Progenitor cell of endocrine pancreas (in vitro differentiated cells): ENCODE measurements at regions not wholly inside any gene's neighbourhood (a gene's known extent, or its start where the extent isn't known, plus 50 kb on each side); places are given as distances from the start of the nearest gene placed in this dataset.

Experiments used
- DNase-seq: peaks from one replicate; pipeline ENCODE4 v3.0.0; 2021; ENCODE audit warnings: low spot score; ENCODE audit not compliant: unreplicated experiment
- H3K27ac Mint-ChIP-seq: 2 replicates; pipeline ENCODE4 v1.8.0; 2021; ENCODE audit warnings: mild to moderate bottlenecking, moderate library complexity, mixed read lengths
- H3K27me3 Mint-ChIP-seq: 2 replicates; pipeline ENCODE4 v1.8.0; 2021; ENCODE audit warnings: mixed read lengths
- H3K36me3 Mint-ChIP-seq: 2 replicates; pipeline ENCODE4 v1.8.0; 2022; ENCODE audit warnings: mixed read lengths; ENCODE audit not compliant: insufficient read depth
- H3K4me1 Mint-ChIP-seq: 2 replicates; pipeline ENCODE4 v1.8.0; 2021; ENCODE audit warnings: low read depth, mixed read lengths
- H3K4me3 Mint-ChIP-seq: 2 replicates; pipeline ENCODE4 v1.8.0; 2021; ENCODE audit warnings: low read depth, mild to moderate bottlenecking, moderate library complexity, mixed read lengths
- H3K9me3 Mint-ChIP-seq: 2 replicates; pipeline ENCODE4 v1.8.0; 2021; ENCODE audit warnings: low read depth, mixed read lengths
- CTCF ChIP-seq: fragments of 200-600 bp; sonication (generic); IDR thresholded peaks from one replicate; pipeline ENCODE4 v1.5.0; 2021; ENCODE audit warnings: antibody characterized with exemption, mild to moderate bottlenecking; ENCODE audit not compliant: unreplicated experiment

- no peak for TF ChIP-seq CTCF
- H3K27me3 Mint-ChIP-seq, result no peaks in the 10 kb centered on the region
- H3K36me3 Mint-ChIP-seq, result no peaks in the 10 kb centered on the region
- peak overlapping the region; percentile 17 for H3K27ac Mint-ChIP-seq
- no peak overlapping the region for H3K4me3 Mint-ChIP-seq
- no peak for DNase-seq
- peaks cover 12% of the 10 kb centered on the region for H3K4me1 Mint-ChIP-seq
- peaks cover 4% of the 10 kb centered on the region for H3K9me3 Mint-ChIP-seq
These were observed 721.4 kb downstream of the VGLL3 start for GRCh38 chr3:86269364-86270155.

- H3K36me3 Mint-ChIP-seq, result no peaks in the 10 kb centered on the region
- no peak overlapping the region for H3K27ac Mint-ChIP-seq
- H3K4me1 Mint-ChIP-seq, result no peaks in the 10 kb centered on the region
- DNase-seq, result no peak
- H3K9me3 Mint-ChIP-seq, result peaks cover 9% of the 10 kb centered on the region
- no peaks in the 10 kb centered on the region for H3K27me3 Mint-ChIP-seq
- no peak overlapping the region for H3K4me3 Mint-ChIP-seq
- no peak for TF ChIP-seq CTCF
These were observed 732.9 kb downstream of the VGLL3 start for GRCh38 chr3:86257955-86258641.

DNA sequence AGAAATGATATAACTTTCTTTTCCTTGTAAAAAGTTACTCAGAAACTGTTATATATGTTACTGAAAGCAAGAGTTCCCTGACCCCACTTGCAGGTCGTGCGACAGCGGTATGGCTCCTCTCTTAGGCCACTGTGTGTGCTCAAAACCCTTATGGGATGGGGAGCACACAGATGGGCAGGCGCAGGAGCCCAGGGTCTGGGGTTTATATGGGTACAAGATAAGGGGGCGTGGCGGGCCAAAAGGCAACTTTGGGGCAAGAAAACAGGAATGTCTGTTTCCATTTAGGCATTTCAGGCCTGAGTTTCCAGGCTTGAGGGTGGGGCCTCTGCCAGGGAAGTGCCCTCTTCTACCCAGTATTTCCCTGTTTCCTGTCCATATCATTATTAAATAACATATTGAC is 736.5 kb downstream of the VGLL3 start:
- H3K4me1 Mint-ChIP-seq, result peaks cover 7% of the 10 kb centered on the region
- no peak for DNase-seq
- H3K27me3 Mint-ChIP-seq, result no peaks in the 10 kb centered on the region
- no peak overlapping the region for H3K4me3 Mint-ChIP-seq
- no peak overlapping the region for H3K27ac Mint-ChIP-seq
- no peak for TF ChIP-seq CTCF
- H3K9me3 Mint-ChIP-seq, result peaks cover 4% of the 10 kb centered on the region
- no peaks in the 10 kb centered on the region for H3K36me3 Mint-ChIP-seq

GRCh38 chr3:86251781-86252180 is 739.2 kb downstream of the VGLL3 start:
- no peak for TF ChIP-seq CTCF
- H3K27ac Mint-ChIP-seq, result no peak overlapping the region
- DNase-seq, result no peak
- peaks cover 2% of the 10 kb centered on the region for H3K36me3 Mint-ChIP-seq
- peaks cover 7% of the 10 kb centered on the region for H3K4me1 Mint-ChIP-seq
- H3K9me3 Mint-ChIP-seq, result peaks cover 7% of the 10 kb centered on the region
- no peak overlapping the region for H3K4me3 Mint-ChIP-seq
- H3K27me3 Mint-ChIP-seq, result no peaks in the 10 kb centered on the region

GRCh38 chr3:86249833-86250232 is 741.1 kb downstream of the VGLL3 start:
- TF ChIP-seq CTCF, result no peak
- Mint-ChIP-seq H3K27me3 (no peaks in the 10 kb centered on the region), H3K9me3 (peaks cover 3% of the 10 kb centered on the region), H3K36me3 (peaks cover 2% of the 10 kb centered on the region), H3K4me1 (peaks cover 11% of the 10 kb centered on the region), H3K4me3 (no peak overlapping the region), H3K27ac (no peak overlapping the region)
- no peak for DNase-seq
